HuH-7 (cell line): ENCODE measurements at regions not wholly inside any gene's neighbourhood (a gene's known extent, or its start where the extent isn't known, plus 50 kb on each side); places are given as distances from the start of the nearest gene placed in this dataset.
"Not testable (repeated sequence)": the region's sequence is repeated elsewhere in the genome, so short reads cannot be mapped to it uniquely, and the experiment has no call there.

Experiments used
- DNase-seq: peaks from one replicate; pipeline ENCODE4 v3.0.0; 2011; ENCODE audit warnings: low spot score

- DNase-seq: no peak
Observed at GRCh38 chr4:123158576-123158975, 236.2 kb upstream of the NUDT6 start.

- DNase-seq: no peak
Observed at GRCh38 chr4:123159479-123159878, 237.1 kb upstream of the NUDT6 start.

GRCh38 chr4:123162859-123163258 lies 233.7 kb upstream of the SPRY1 start:
- DNase-seq: peak; percentile 14

- DNase-seq: no peak
Observed at GRCh38 chr4:123163501-123163900, 233.1 kb upstream of the SPRY1 start.

- DNase-seq: no peak
Observed at GRCh38 chr4:123166023-123166422, 230.6 kb upstream of the SPRY1 start.

- no peak for DNase-seq
Observed at GRCh38 chr4:123167931-123168330, 228.7 kb upstream of the SPRY1 start.

- no peak for DNase-seq
Observed at GRCh38 chr4:123168812-123169211, 227.8 kb upstream of the SPRY1 start.

GRCh38 chr4:123170843-123171242 lies 225.8 kb upstream of the SPRY1 start:
- DNase-seq: no peak

GRCh38 chr4:123176605-123177004 lies 220.0 kb upstream of the SPRY1 start:
- DNase-seq: no peak

- no peak for DNase-seq
Observed at GRCh38 chr4:123182289-123182688, 214.3 kb upstream of the SPRY1 start.

GRCh38 chr4:123183308-123183707 lies 213.3 kb upstream of the SPRY1 start:
- DNase-seq: no peak

- DNase-seq: not testable (repeated sequence)
Observed at GRCh38 chr4:123183754-123184153, 212.8 kb upstream of the SPRY1 start.

- no peak for DNase-seq
Observed at GRCh38 chr4:123186731-123187130, 209.9 kb upstream of the SPRY1 start.

GRCh38 chr4:123190176-123190575 lies 206.4 kb upstream of the SPRY1 start:
- DNase-seq: no peak

GRCh38 chr4:123191728-123192127 lies 204.9 kb upstream of the SPRY1 start:
- no peak for DNase-seq

GRCh38 chr4:123193802-123194367 lies 202.7 kb upstream of the SPRY1 start:
- no peak for DNase-seq

GRCh38 chr4:123198706-123199105 lies 197.9 kb upstream of the SPRY1 start:
- DNase-seq: no peak

- no peak for DNase-seq
Observed at GRCh38 chr4:123200051-123200940, 196.3 kb upstream of the SPRY1 start.

GRCh38 chr4:123204737-123205136 lies 191.9 kb upstream of the SPRY1 start:
- no peak for DNase-seq

- DNase-seq: no peak
Observed at GRCh38 chr4:123206016-123206415, 190.6 kb upstream of the SPRY1 start.

- no peak for DNase-seq
Observed at GRCh38 chr4:123209436-123209835, 187.2 kb upstream of the SPRY1 start.

- DNase-seq: no peak
Observed at GRCh38 chr4:123215536-123215935, 181.1 kb upstream of the SPRY1 start.

- no peak for DNase-seq
Observed at GRCh38 chr4:123216543-123216942, 180.1 kb upstream of the SPRY1 start.

- DNase-seq: no peak
Observed at GRCh38 chr4:123216946-123217345, 179.6 kb upstream of the SPRY1 start.
